MM.1S (cell line): ENCODE measurements at regions not wholly inside any gene's neighbourhood (a gene's known extent, or its start where the extent isn't known, plus 50 kb on each side); places are given as distances from the start of the nearest gene placed in this dataset.
"Not testable (repeated sequence)": the region's sequence is repeated elsewhere in the genome, so short reads cannot be mapped to it uniquely, and the experiment has no call there.

Experiments
- DNase-seq: peaks from one replicate; pipeline ENCODE4 v3.0.0-alpha.2; 2015
- H2AFZ ChIP-seq: fragments of 300-600 bp; sonication (generic); 2 replicates; pipeline ENCODE4 v1.6.0; 2016; ENCODE audit warnings: antibody characterized with exemption, low read length
- H3F3A ChIP-seq: fragments of 300-600 bp; sonication (generic); 2 replicates; pipeline ENCODE4 v1.6.1; 2016; ENCODE audit warnings: mild to moderate bottlenecking, antibody characterized with exemption, low read length, moderate library complexity, mixed read lengths; ENCODE audit not compliant: insufficient read depth
- H3K27ac ChIP-seq: fragments of 300-600 bp; sonication (generic); 2 replicates; pipeline ENCODE4 v1.5.1; 2016; ENCODE audit warnings: mild to moderate bottlenecking, low read length
- H3K27me3 ChIP-seq: fragments of 300-600 bp; sonication (generic); replicated peaks from 2 replicates; pipeline ENCODE4 v1.6.0; 2016; ENCODE audit warnings: low read length; ENCODE audit not compliant: insufficient read depth
- H3K36me3 ChIP-seq: fragments of 300-600 bp; sonication (generic); replicated peaks from 2 replicates; pipeline ENCODE4 v1.6.1; 2016; ENCODE audit warnings: mild to moderate bottlenecking, low read length, mixed read lengths; ENCODE audit not compliant: insufficient read depth
- H3K4me1 ChIP-seq: fragments of 300-600 bp; sonication (generic); 2 replicates; pipeline ENCODE4 v1.6.1; 2016; ENCODE audit warnings: low read length, mixed read lengths
- H3K4me2 ChIP-seq: fragments of 300-600 bp; sonication (generic); 2 replicates; pipeline ENCODE4 v1.6.0; 2016; ENCODE audit warnings: low read depth, low read length
- H3K4me3 ChIP-seq: fragments of 300-600 bp; sonication (generic); 2 replicates; pipeline ENCODE4 v1.5.1; 2016; ENCODE audit warnings: low read length, mixed read lengths
- H3K79me2 ChIP-seq: fragments of 300-600 bp; sonication (generic); 2 replicates; pipeline ENCODE4 v1.6.1; 2016; ENCODE audit warnings: mixed run types, low read length, mixed read lengths
- H3K9ac ChIP-seq: fragments of 300-600 bp; sonication (generic); 2 replicates; pipeline ENCODE4 v1.6.1; 2016; ENCODE audit warnings: low read length, mixed read lengths
- H3K9me2 ChIP-seq: fragments of 300-600 bp; sonication (generic); replicated peaks from 2 replicates; pipeline ENCODE4 v1.6.1; 2016; ENCODE audit warnings: mild to moderate bottlenecking, low read length, mixed read lengths; ENCODE audit not compliant: insufficient read depth
- H3K9me3 ChIP-seq: fragments of 300-600 bp; sonication (generic); replicated peaks from 2 replicates; pipeline ENCODE4 v1.6.1; 2016; ENCODE audit warnings: mild to moderate bottlenecking, low read length, mixed read lengths; ENCODE audit not compliant: insufficient read depth
- H4K20me1 ChIP-seq: fragments of 300-600 bp; sonication (generic); 2 replicates; pipeline ENCODE4 v1.6.1; 2016; ENCODE audit warnings: mild to moderate bottlenecking, low read length, moderate library complexity, mixed read lengths; ENCODE audit not compliant: insufficient read depth
- CTCF ChIP-seq: fragments of 300-600 bp; sonication (generic); IDR thresholded peaks from 2 replicates; pipeline ENCODE4 v1.5.1; 2016; ENCODE audit warnings: antibody characterized with exemption, low read length, mixed read lengths
- EZH2 ChIP-seq: fragments of 300-600 bp; sonication (generic); optimal IDR thresholded peaks from 2 replicates; pipeline ENCODE3; 2017; ENCODE audit warnings: low read depth, mild to moderate bottlenecking, antibody characterized with exemption, low read length, mixed read lengths
- EZH2phosphoT487 ChIP-seq: fragments of 300-600 bp; sonication (generic); IDR thresholded peaks from 2 replicates; pipeline ENCODE4 v1.6.1; 2018; ENCODE audit warnings: antibody characterized with exemption, low read length

GRCh38 chr5:88033191-88033590 lies 235.5 kb downstream of the TMEM161B start:
- H2AFZ ChIP-seq, result no peak overlapping the region
- TF ChIP-seq CTCF, result no peak
- no peak for TF ChIP-seq EZH2phosphoT487
- H3K79me2 ChIP-seq, result no peaks in the 10 kb centered on the region
- no peaks in the 10 kb centered on the region for H3K9me2 ChIP-seq
- H3K36me3 ChIP-seq, result no peaks in the 10 kb centered on the region
- H4K20me1 ChIP-seq, result no peaks in the 10 kb centered on the region
- H3F3A ChIP-seq, result no peaks in the 10 kb centered on the region
- no peaks in the 10 kb centered on the region for H3K9me3 ChIP-seq
- no peaks in the 10 kb centered on the region for H3K4me1 ChIP-seq
- H3K9ac ChIP-seq, result no peak overlapping the region
- H3K27ac ChIP-seq, result no peak overlapping the region
- no peak for DNase-seq
- no peaks in the 10 kb centered on the region for H3K27me3 ChIP-seq
- H3K4me3 ChIP-seq, result no peak overlapping the region
- H3K4me2 ChIP-seq, result no peak overlapping the region

- Histone ChIP-seq H3K36me3 (no peaks in the 10 kb centered on the region), H3K4me1 (no peaks in the 10 kb centered on the region), H3K27ac (no peak overlapping the region), H4K20me1 (no peaks in the 10 kb centered on the region), H3K4me3 (no peak overlapping the region), H3F3A (no peaks in the 10 kb centered on the region), H2AFZ (no peak overlapping the region), H3K4me2 (no peak overlapping the region), H3K9me2 (no peaks in the 10 kb centered on the region), H3K79me2 (no peaks in the 10 kb centered on the region), H3K9ac (no peak overlapping the region), H3K9me3 (no peaks in the 10 kb centered on the region), H3K27me3 (no peaks in the 10 kb centered on the region)
- DNase-seq, result no peak
- no peak for TF ChIP-seq CTCF
- TF ChIP-seq EZH2phosphoT487, result no peak
- no peak for TF ChIP-seq EZH2
These were observed 239.6 kb downstream of the TMEM161B start for GRCh38 chr5:88029011-88029410.

GRCh38 chr5:88021141-88021540 lies 247.5 kb downstream of the TMEM161B start:
- H2AFZ ChIP-seq, result no peak overlapping the region
- H3F3A ChIP-seq, result no peaks in the 10 kb centered on the region
- DNase-seq, result no peak
- H3K79me2 ChIP-seq, result no peaks in the 10 kb centered on the region
- no peak overlapping the region for H3K27ac ChIP-seq
- H4K20me1 ChIP-seq, result no peaks in the 10 kb centered on the region
- no peaks in the 10 kb centered on the region for H3K9me2 ChIP-seq
- no peak overlapping the region for H3K9ac ChIP-seq
- H3K27me3 ChIP-seq, result no peaks in the 10 kb centered on the region
- H3K36me3 ChIP-seq, result no peaks in the 10 kb centered on the region
- H3K4me3 ChIP-seq, result no peak overlapping the region
- no peaks in the 10 kb centered on the region for H3K4me1 ChIP-seq
- H3K4me2 ChIP-seq, result no peak overlapping the region
- H3K9me3 ChIP-seq, result no peaks in the 10 kb centered on the region
- TF ChIP-seq EZH2phosphoT487 (no peak), CTCF (no peak), EZH2 (no peak)

- H2AFZ ChIP-seq, H3K4me3 ChIP-seq, H3K27ac ChIP-seq, H3K27me3 ChIP-seq, DNase-seq, H3K9ac ChIP-seq, H3K9me2 ChIP-seq, H3K9me3 ChIP-seq, H3K4me2 ChIP-seq, H4K20me1 ChIP-seq, H3K79me2 ChIP-seq, H3F3A ChIP-seq, H3K4me1 ChIP-seq, H3K36me3 ChIP-seq: not testable (repeated sequence)
These were observed 253.7 kb downstream of the TMEM161B start for GRCh38 chr5:88014984-88015383.
